CD14-positive monocyte (primary cell): ENCODE measurements at regions not wholly inside any gene's neighbourhood (a gene's known extent, or its start where the extent isn't known, plus 50 kb on each side); places are given as distances from the start of the nearest gene placed in this dataset.

Experiments
- DNase-seq, 3 donors: peaks; one replicate each; pipeline ENCODE4 v3.0.0-alpha.2; 2011 to 2022
- H2AFZ ChIP-seq: 2 replicates; pipeline ENCODE4 v1.6.0; 2012; ENCODE audit warnings: mild to moderate bottlenecking, low read depth, low read length, inconsistent platforms; ENCODE audit not compliant: insufficient read depth, poor library complexity, severe bottlenecking
- H3K27ac ChIP-seq, 2 donors: 1 replicate in 1 of 2; 2 replicates in 1 of 2; pipeline ENCODE4 v1.5.1; 2012 to 2013; ENCODE audit warnings: low read length in 2 of 2, control low read depth in 1 of 2, inconsistent platforms in 1 of 2, low read depth in 1 of 2, mild to moderate bottlenecking in 1 of 2
- H3K27me3 ChIP-seq, 2 donors: one replicate each; pipeline versions ENCODE4 v1.6.0 to v1.6.1; 2011 to 2013; ENCODE audit warnings: low read length in 2 of 2; ENCODE audit not compliant: control insufficient read depth in 2 of 2, insufficient read depth in 2 of 2
- H3K36me3 ChIP-seq, 2 donors: replicated peaks in 1 of 2; 1 replicate in 1 of 2; 2 replicates in 1 of 2; pipeline versions ENCODE4 v1.5.1 to v1.6.1; 2012 to 2013; ENCODE audit warnings: low read length in 2 of 2, control low read depth in 1 of 2, inconsistent platforms in 1 of 2, mild to moderate bottlenecking in 1 of 2; ENCODE audit not compliant: insufficient read depth in 2 of 2, control insufficient read depth in 1 of 2
- H3K4me1 ChIP-seq, 2 donors: 1 replicate in 1 of 2; 2 replicates in 1 of 2; pipeline versions ENCODE4 v1.5.1 to v1.6.1; 2012 to 2013; ENCODE audit warnings: low read length in 2 of 2, control low read depth in 1 of 2, inconsistent platforms in 1 of 2, mild to moderate bottlenecking in 1 of 2, moderate library complexity in 1 of 2; ENCODE audit not compliant: insufficient read depth in 2 of 2, control insufficient read depth in 1 of 2
- H3K4me2 ChIP-seq: replicated peaks from 2 replicates; pipeline ENCODE3; 2012; ENCODE audit warnings: low read length, moderate library complexity, mild to moderate bottlenecking; ENCODE audit not compliant: poor library complexity, severe bottlenecking; ENCODE audit errors: extremely low read depth
- H3K4me3 ChIP-seq, 3 experiments: fragments of 200-600 bp in 1 of 3; sonication (generic) in 1 of 3; replicated peaks in 1 of 3; 1 replicate in 2 of 3; 2 replicates in 1 of 3; pipeline ENCODE4 v1.5.1; 2011 to 2013; ENCODE audit warnings: low read length in 3 of 3, mild to moderate bottlenecking in 3 of 3, control low read depth in 2 of 3, low read depth in 2 of 3, inconsistent platforms in 1 of 3, moderate library complexity in 1 of 3
- H3K79me2 ChIP-seq: 2 replicates; pipeline ENCODE4 v1.6.0; 2012; ENCODE audit warnings: mild to moderate bottlenecking, control low read depth, inconsistent platforms, low read length, moderate library complexity; ENCODE audit not compliant: insufficient read depth
- H3K9ac ChIP-seq: 2 replicates; pipeline ENCODE4 v1.6.0; 2017; ENCODE audit warnings: low read length, mild to moderate bottlenecking; ENCODE audit not compliant: insufficient read depth, poor library complexity, severe bottlenecking
- H3K9me3 ChIP-seq, 2 donors: replicated peaks in 1 of 2; 1 replicate in 1 of 2; 2 replicates in 1 of 2; pipeline versions ENCODE4 v1.5.1 to v1.6.1; 2012 to 2013; ENCODE audit warnings: low read length in 2 of 2, control low read depth in 1 of 2; ENCODE audit not compliant: control insufficient read depth in 1 of 2, insufficient read depth in 1 of 2
- H4K20me1 ChIP-seq: 2 replicates; pipeline ENCODE4 v1.6.0; 2012; ENCODE audit warnings: mild to moderate bottlenecking, low read length, control low read depth, moderate library complexity; ENCODE audit not compliant: insufficient read depth
- H3K27ac Mint-ChIP-seq, 7 donors: one replicate each; pipeline ENCODE4 v1.8.0; 2020; ENCODE audit warnings: mild to moderate bottlenecking in 7 of 7, mixed read lengths in 7 of 7, moderate library complexity in 6 of 7, inconsistent platforms in 2 of 7
- H3K27me3 Mint-ChIP-seq, 3 donors: one replicate each; pipeline ENCODE4 v1.8.0; 2021 to 2022; ENCODE audit warnings: low read depth in 3 of 3, mild to moderate bottlenecking in 3 of 3, mixed read lengths in 3 of 3, moderate library complexity in 3 of 3, inconsistent platforms in 1 of 3
- H3K36me3 Mint-ChIP-seq, 2 donors: one replicate each; pipeline ENCODE4 v1.8.0; 2020; ENCODE audit warnings: mixed read lengths in 2 of 2, inconsistent platforms in 1 of 2, mild to moderate bottlenecking in 1 of 2
- H3K4me1 Mint-ChIP-seq: one replicate; pipeline ENCODE4 v1.8.0; 2020; ENCODE audit warnings: mild to moderate bottlenecking, mixed read lengths
- H3K4me3 Mint-ChIP-seq, 2 donors: one replicate each; pipeline ENCODE4 v1.8.0; 2020; ENCODE audit warnings: mild to moderate bottlenecking in 2 of 2, mixed read lengths in 2 of 2, moderate library complexity in 1 of 2
- H3K9me3 Mint-ChIP-seq, 7 donors: one replicate each; pipeline ENCODE4 v1.8.0; 2020 to 2022; ENCODE audit warnings: mixed read lengths in 7 of 7, mild to moderate bottlenecking in 6 of 7, moderate library complexity in 6 of 7, inconsistent platforms in 2 of 7
- WGBS: methylation state at CpG from one replicate; pipeline ENCODE4 v1.1.5; 2013; ENCODE audit warnings: missing lambda C conversion rate; ENCODE audit not compliant: insufficient coverage; 5-methylcytosine and 5-hydroxymethylcytosine counted together
- intact Hi-C, 2 donors: fragments of 100-400 bp; cut with micrococcal nuclease; formaldehyde crosslinking; loops; one replicate each; pipeline versions ENCODE4 v1.15.0 to v1.15.1; 2023
- TF ChIP-seq, protein P1 (sequence below): fragments of 200-600 bp; IDR thresholded peaks from one replicate; pipeline ENCODE4 v1.8.0; 2022; ENCODE audit warnings: antibody characterized with exemption, mild to moderate bottlenecking

DNA sequence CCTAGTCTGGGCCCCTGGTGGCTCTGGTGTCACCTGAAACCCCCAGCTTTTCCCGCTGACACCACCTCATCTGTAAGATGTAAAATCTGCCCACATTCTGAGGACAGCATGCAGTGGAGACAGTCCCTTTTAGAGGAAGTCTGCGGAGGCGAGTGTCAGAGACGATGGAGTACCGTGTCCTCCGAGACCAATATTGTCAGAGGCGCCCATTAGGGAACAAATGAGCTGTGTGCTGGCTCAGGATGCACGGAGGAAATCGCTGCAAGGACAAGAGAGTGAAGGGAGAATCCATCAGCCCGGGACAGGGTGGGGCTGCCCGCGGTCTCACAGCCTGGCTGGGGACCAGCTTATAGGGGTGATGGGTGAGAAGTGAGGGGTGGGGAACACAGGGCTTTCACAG lies 214.8 kb downstream of the MATN1 start:
- H4K20me1 ChIP-seq: no peaks in the 10 kb centered on the region
- Mint-ChIP-seq H3K4me1 (no peaks in the 10 kb centered on the region), H3K27ac (no peak overlapping the region), H3K27me3 (peaks cover 1 to 10% (median 3%) of the 10 kb centered on the region in 3 donors), H3K4me3 (no peak overlapping the region), H3K9me3 (peaks cover 0 to 2% (median 0%) of the 10 kb centered on the region in 7 donors), H3K36me3 (no peaks in the 10 kb centered on the region)
- no peak for DNase-seq
- TF ChIP-seq, protein P1, sequence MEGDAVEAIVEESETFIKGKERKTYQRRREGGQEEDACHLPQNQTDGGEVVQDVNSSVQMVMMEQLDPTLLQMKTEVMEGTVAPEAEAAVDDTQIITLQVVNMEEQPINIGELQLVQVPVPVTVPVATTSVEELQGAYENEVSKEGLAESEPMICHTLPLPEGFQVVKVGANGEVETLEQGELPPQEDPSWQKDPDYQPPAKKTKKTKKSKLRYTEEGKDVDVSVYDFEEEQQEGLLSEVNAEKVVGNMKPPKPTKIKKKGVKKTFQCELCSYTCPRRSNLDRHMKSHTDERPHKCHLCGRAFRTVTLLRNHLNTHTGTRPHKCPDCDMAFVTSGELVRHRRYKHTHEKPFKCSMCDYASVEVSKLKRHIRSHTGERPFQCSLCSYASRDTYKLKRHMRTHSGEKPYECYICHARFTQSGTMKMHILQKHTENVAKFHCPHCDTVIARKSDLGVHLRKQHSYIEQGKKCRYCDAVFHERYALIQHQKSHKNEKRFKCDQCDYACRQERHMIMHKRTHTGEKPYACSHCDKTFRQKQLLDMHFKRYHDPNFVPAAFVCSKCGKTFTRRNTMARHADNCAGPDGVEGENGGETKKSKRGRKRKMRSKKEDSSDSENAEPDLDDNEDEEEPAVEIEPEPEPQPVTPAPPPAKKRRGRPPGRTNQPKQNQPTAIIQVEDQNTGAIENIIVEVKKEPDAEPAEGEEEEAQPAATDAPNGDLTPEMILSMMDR: no peak
- 78% methylated on average over 10 of the region's 12 CpGs for WGBS
- no peak overlapping the region for H3K27ac ChIP-seq
- no peaks in the 10 kb centered on the region for H3K36me3 ChIP-seq
- H3K4me3 ChIP-seq: no peak overlapping the region
- H3K79me2 ChIP-seq: no peaks in the 10 kb centered on the region
- H3K9ac ChIP-seq: no peak overlapping the region
- H3K27me3 ChIP-seq: no peaks in the 10 kb centered on the region
- no peak overlapping the region for H2AFZ ChIP-seq
- intact Hi-C loops: no loop called here
- no peaks in the 10 kb centered on the region for H3K9me3 ChIP-seq
- no peaks in the 10 kb centered on the region for H3K4me1 ChIP-seq
- no peak overlapping the region for H3K4me2 ChIP-seq

DNA sequence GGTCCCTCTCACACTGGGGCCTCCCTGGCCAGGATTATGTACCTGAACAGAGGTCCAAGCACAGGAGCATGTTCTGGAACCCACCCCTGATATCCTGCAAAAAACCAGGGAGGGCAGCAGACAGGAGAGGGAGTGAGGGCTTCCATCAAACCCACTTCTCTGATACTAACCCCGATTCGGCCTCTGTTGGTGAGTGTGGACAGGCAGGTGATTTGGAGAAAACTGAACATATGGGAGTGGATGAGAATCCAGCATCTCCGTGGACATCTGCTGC lies 215.3 kb downstream of the MATN1 start:
- no peak for DNase-seq
- H3K36me3 Mint-ChIP-seq: no peaks in the 10 kb centered on the region
- no peak overlapping the region for H3K4me2 ChIP-seq
- H3K9me3 ChIP-seq: no peaks in the 10 kb centered on the region
- peaks cover 0 to 2% (median 0%) of the 10 kb centered on the region in 7 donors for H3K9me3 Mint-ChIP-seq
- H3K4me1 ChIP-seq: no peaks in the 10 kb centered on the region
- H3K27ac ChIP-seq: no peak overlapping the region
- H3K27me3 ChIP-seq: no peaks in the 10 kb centered on the region
- H3K27ac Mint-ChIP-seq: no peak overlapping the region
- TF ChIP-seq, protein P1: no peak
- no peaks in the 10 kb centered on the region for H3K36me3 ChIP-seq
- no peak overlapping the region for H2AFZ ChIP-seq
- no CpG with 5 or more reads among the region's 3 CpGs for WGBS
- no peak overlapping the region for H3K4me3 Mint-ChIP-seq
- no peaks in the 10 kb centered on the region for H3K79me2 ChIP-seq
- H3K4me1 Mint-ChIP-seq: no peaks in the 10 kb centered on the region
- no peak overlapping the region for H3K9ac ChIP-seq
- H3K4me3 ChIP-seq: no peak overlapping the region
- peaks cover 1 to 10% (median 4%) of the 10 kb centered on the region in 3 donors for H3K27me3 Mint-ChIP-seq
- intact Hi-C loops: no loop called here
- no peaks in the 10 kb centered on the region for H4K20me1 ChIP-seq
